ENCODE measurements at regions not wholly inside any gene's neighbourhood (a gene's known extent, or its start where the extent isn't known, plus 50 kb on each side); places are given as distances from the start of the nearest gene placed in this dataset.
A peak's percentile ranks its signal among the peaks of the same experiment; 100 is the strongest.

GRCh38 chrX:120819126-120819525 lies 56.5 kb downstream of the CT47B1 start:
- DNase-seq (ENCODE audit: low read depth in 1 of 2, low spot score in 2 of 2), result no peak

GRCh38 chrX:120813982-120814381 lies 61.7 kb downstream of the CT47B1 start:
- Histone ChIP-seq H3K27me3 (replicated peaks) (no peaks in the 10 kb centered on the region), H3K36me3 (no peaks in the 10 kb centered on the region), H3K27ac (no peak overlapping the region), H3K4me3 (no peak overlapping the region), H3K4me1 (replicated peaks) (no peaks in the 10 kb centered on the region), H3K9me3 (replicated peaks) (no peaks in the 10 kb centered on the region)
- DNase-seq (ENCODE audit: low read depth in 1 of 2, low spot score in 2 of 2), result no peak

More at GRCh38 chrX:120819126-120819525, 56.5 kb downstream of the CT47B1 start:
- Histone ChIP-seq H3K27me3 (replicated peaks) (no peaks in the 10 kb centered on the region), H3K9me3 (replicated peaks) (no peaks in the 10 kb centered on the region), H3K4me3 (no peak overlapping the region), H3K27ac (no peak overlapping the region), H3K4me1 (replicated peaks) (no peaks in the 10 kb centered on the region), H3K36me3 (no peaks in the 10 kb centered on the region)

- Histone ChIP-seq H3K4me3 (no peak overlapping the region), H3K27me3 (replicated peaks) (no peaks in the 10 kb centered on the region), H3K4me1 (replicated peaks) (no peaks in the 10 kb centered on the region), H3K27ac (no peak overlapping the region), H3K36me3 (no peaks in the 10 kb centered on the region), H3K9me3 (replicated peaks) (no peaks in the 10 kb centered on the region)
- DNase-seq (ENCODE audit: low read depth in 1 of 2, low spot score in 2 of 2), result no peak
Observed at GRCh38 chrX:120801426-120801825, 74.2 kb downstream of the CT47B1 start.

GRCh38 chrX:120797188-120797851 lies 78.3 kb downstream of the CT47B1 start:
- no peak overlapping the region for H3K27ac ChIP-seq
- no peaks in the 10 kb centered on the region for H3K4me1 ChIP-seq (replicated peaks)
- no peaks in the 10 kb centered on the region for H3K27me3 ChIP-seq (replicated peaks)
- no peak for DNase-seq (ENCODE audit: low read depth in 1 of 2, low spot score in 2 of 2)
- H3K4me3 ChIP-seq, result no peak overlapping the region
- H3K36me3 ChIP-seq, result no peaks in the 10 kb centered on the region
- H3K9me3 ChIP-seq (replicated peaks), result no peaks in the 10 kb centered on the region

- no peaks in the 10 kb centered on the region for H3K36me3 ChIP-seq
- no peaks in the 10 kb centered on the region for H3K9me3 ChIP-seq (replicated peaks)
- H3K4me1 ChIP-seq (replicated peaks), result no peaks in the 10 kb centered on the region
- H3K4me3 ChIP-seq, result no peak overlapping the region
- DNase-seq (ENCODE audit: low read depth in 1 of 2, low spot score in 2 of 2), result no peak
- no peaks in the 10 kb centered on the region for H3K27me3 ChIP-seq (replicated peaks)
- no peak overlapping the region for H3K27ac ChIP-seq
Observed at GRCh38 chrX:120795301-120795700, 80.4 kb downstream of the CT47B1 start.

GRCh38 chrX:120794525-120794975 lies 81.1 kb downstream of the CT47B1 start:
- Histone ChIP-seq H3K36me3 (no peaks in the 10 kb centered on the region), H3K27me3 (replicated peaks) (no peaks in the 10 kb centered on the region), H3K4me3 (no peak overlapping the region), H3K4me1 (replicated peaks) (no peaks in the 10 kb centered on the region), H3K27ac (no peak overlapping the region), H3K9me3 (replicated peaks) (no peaks in the 10 kb centered on the region)
- no peak for DNase-seq (ENCODE audit: low read depth in 1 of 2, low spot score in 2 of 2)

- Histone ChIP-seq H3K27ac (no peak overlapping the region), H3K27me3 (replicated peaks) (no peaks in the 10 kb centered on the region), H3K9me3 (replicated peaks) (no peaks in the 10 kb centered on the region), H3K36me3 (no peaks in the 10 kb centered on the region), H3K4me1 (replicated peaks) (no peaks in the 10 kb centered on the region), H3K4me3 (no peak overlapping the region)
- no peak for DNase-seq (ENCODE audit: low read depth in 1 of 2, low spot score in 2 of 2)
Observed at GRCh38 chrX:120793098-120793497, 82.6 kb downstream of the CT47B1 start.

- no peaks in the 10 kb centered on the region for H3K4me1 ChIP-seq (replicated peaks)
- DNase-seq (ENCODE audit: low read depth in 1 of 2, low spot score in 2 of 2), result peak in 1 of 2 experiments; percentile 33
- no peaks in the 10 kb centered on the region for H3K9me3 ChIP-seq (replicated peaks)
- H3K27me3 ChIP-seq (replicated peaks), result no peaks in the 10 kb centered on the region
- no peak overlapping the region for H3K27ac ChIP-seq
- no peak overlapping the region for H3K4me3 ChIP-seq
- H3K36me3 ChIP-seq, result no peaks in the 10 kb centered on the region
Observed at GRCh38 chrX:120791013-120791643, 84.5 kb downstream of the CT47B1 start.

- Histone ChIP-seq H3K9me3 (replicated peaks) (no peaks in the 10 kb centered on the region), H3K27me3 (replicated peaks) (no peaks in the 10 kb centered on the region), H3K4me1 (replicated peaks) (no peaks in the 10 kb centered on the region), H3K4me3 (no peak overlapping the region), H3K27ac (no peak overlapping the region), H3K36me3 (no peaks in the 10 kb centered on the region)
- no peak for DNase-seq (ENCODE audit: low read depth in 1 of 2, low spot score in 2 of 2)
Observed at GRCh38 chrX:120790552-120790951, 85.1 kb downstream of the CT47B1 start.

GRCh38 chrX:120790118-120790517 lies 85.5 kb downstream of the CT47B1 start:
- no peaks in the 10 kb centered on the region for H3K9me3 ChIP-seq (replicated peaks)
- H3K27ac ChIP-seq, result no peak overlapping the region
- peak in 1 of 2 experiments; percentile 18 for DNase-seq (ENCODE audit: low read depth in 1 of 2, low spot score in 2 of 2)
- no peaks in the 10 kb centered on the region for H3K36me3 ChIP-seq
- no peak overlapping the region for H3K4me3 ChIP-seq
- H3K4me1 ChIP-seq (replicated peaks), result no peaks in the 10 kb centered on the region
- H3K27me3 ChIP-seq (replicated peaks), result no peaks in the 10 kb centered on the region

GRCh38 chrX:120781403-120781802 lies 94.3 kb downstream of the CT47B1 start:
- no peaks in the 10 kb centered on the region for H3K9me3 ChIP-seq (replicated peaks)
- H3K36me3 ChIP-seq, result no peaks in the 10 kb centered on the region
- no peak overlapping the region for H3K4me3 ChIP-seq
- DNase-seq (ENCODE audit: low read depth in 1 of 2, low spot score in 2 of 2), result no peak
- no peaks in the 10 kb centered on the region for H3K4me1 ChIP-seq (replicated peaks)
- H3K27ac ChIP-seq, result no peak overlapping the region
- no peaks in the 10 kb centered on the region for H3K27me3 ChIP-seq (replicated peaks)

- Histone ChIP-seq H3K9me3 (replicated peaks) (no peaks in the 10 kb centered on the region), H3K36me3 (no peaks in the 10 kb centered on the region), H3K27me3 (replicated peaks) (no peaks in the 10 kb centered on the region), H3K27ac (no peak overlapping the region), H3K4me3 (no peak overlapping the region), H3K4me1 (replicated peaks) (no peaks in the 10 kb centered on the region)
- no peak for DNase-seq (ENCODE audit: low read depth in 1 of 2, low spot score in 2 of 2)
Observed at GRCh38 chrX:120775959-120776358, 99.7 kb downstream of the CT47B1 start.

- H3K27ac ChIP-seq, result no peak overlapping the region
- H3K4me3 ChIP-seq, result no peak overlapping the region
- no peaks in the 10 kb centered on the region for H3K9me3 ChIP-seq (replicated peaks)
- no peaks in the 10 kb centered on the region for H3K4me1 ChIP-seq (replicated peaks)
- H3K36me3 ChIP-seq, result no peaks in the 10 kb centered on the region
- H3K27me3 ChIP-seq (replicated peaks), result no peaks in the 10 kb centered on the region
- no peak for DNase-seq (ENCODE audit: low read depth in 1 of 2, low spot score in 2 of 2)
Observed at GRCh38 chrX:120774606-120775005, 101.1 kb downstream of the CT47B1 start.

GRCh38 chrX:120773801-120774200 lies 101.9 kb downstream of the CT47B1 start:
- Histone ChIP-seq H3K9me3 (replicated peaks) (no peaks in the 10 kb centered on the region), H3K4me3 (no peak overlapping the region), H3K27me3 (replicated peaks) (no peaks in the 10 kb centered on the region), H3K4me1 (replicated peaks) (no peaks in the 10 kb centered on the region), H3K27ac (no peak overlapping the region), H3K36me3 (no peaks in the 10 kb centered on the region)
- DNase-seq (ENCODE audit: low read depth in 1 of 2, low spot score in 2 of 2), result no peak

Measured in SJSA1 (cell line).